VCaP (cell line): ENCODE measurements at regions not wholly inside any gene's neighbourhood (a gene's known extent, or its start where the extent isn't known, plus 50 kb on each side); places are given as distances from the start of the nearest gene placed in this dataset.

Experiments used
- H3K27ac ChIP-seq: fragments of 450-650 bp; 2 replicates; pipeline ENCODE4 v1.5.1; 2017
- TF ChIP-seq, protein P1 (sequence below): fragments of 450-650 bp; conservative IDR thresholded peaks from 2 replicates; pipeline ENCODE4 v1.5.1; 2017; ENCODE audit warnings: mild to moderate bottlenecking, moderate library complexity

DNA sequence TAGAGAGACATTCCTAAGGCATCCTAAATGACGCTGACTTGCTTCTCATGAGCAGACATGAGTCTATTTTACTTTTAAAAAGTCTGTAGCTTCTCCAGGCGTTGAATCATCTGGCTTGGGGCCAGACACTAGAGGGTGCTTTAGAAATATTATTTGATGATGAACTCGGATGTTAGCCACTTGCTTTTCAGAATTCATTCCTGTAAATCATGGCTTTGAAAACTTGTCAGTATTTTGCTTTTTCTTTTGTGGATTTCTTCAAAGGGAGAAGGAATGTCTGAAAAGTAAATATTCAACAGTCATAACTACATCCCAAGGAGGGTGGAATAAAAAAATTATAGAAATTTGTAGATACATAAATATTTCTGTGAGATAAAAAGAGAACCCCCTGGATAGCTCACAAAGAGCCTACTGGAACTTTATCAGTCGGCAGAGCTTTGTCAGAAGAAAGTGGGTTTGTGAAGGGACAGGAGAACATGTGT, 370.8 kb downstream of the OSR1 start:
- TF ChIP-seq, protein P1, sequence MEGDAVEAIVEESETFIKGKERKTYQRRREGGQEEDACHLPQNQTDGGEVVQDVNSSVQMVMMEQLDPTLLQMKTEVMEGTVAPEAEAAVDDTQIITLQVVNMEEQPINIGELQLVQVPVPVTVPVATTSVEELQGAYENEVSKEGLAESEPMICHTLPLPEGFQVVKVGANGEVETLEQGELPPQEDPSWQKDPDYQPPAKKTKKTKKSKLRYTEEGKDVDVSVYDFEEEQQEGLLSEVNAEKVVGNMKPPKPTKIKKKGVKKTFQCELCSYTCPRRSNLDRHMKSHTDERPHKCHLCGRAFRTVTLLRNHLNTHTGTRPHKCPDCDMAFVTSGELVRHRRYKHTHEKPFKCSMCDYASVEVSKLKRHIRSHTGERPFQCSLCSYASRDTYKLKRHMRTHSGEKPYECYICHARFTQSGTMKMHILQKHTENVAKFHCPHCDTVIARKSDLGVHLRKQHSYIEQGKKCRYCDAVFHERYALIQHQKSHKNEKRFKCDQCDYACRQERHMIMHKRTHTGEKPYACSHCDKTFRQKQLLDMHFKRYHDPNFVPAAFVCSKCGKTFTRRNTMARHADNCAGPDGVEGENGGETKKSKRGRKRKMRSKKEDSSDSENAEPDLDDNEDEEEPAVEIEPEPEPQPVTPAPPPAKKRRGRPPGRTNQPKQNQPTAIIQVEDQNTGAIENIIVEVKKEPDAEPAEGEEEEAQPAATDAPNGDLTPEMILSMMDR, result peak; percentile 42
- H3K27ac ChIP-seq, result 0 out of 2 replicates have a peak overlapping the region, but pooled peaks have one; percentile 2

DNA sequence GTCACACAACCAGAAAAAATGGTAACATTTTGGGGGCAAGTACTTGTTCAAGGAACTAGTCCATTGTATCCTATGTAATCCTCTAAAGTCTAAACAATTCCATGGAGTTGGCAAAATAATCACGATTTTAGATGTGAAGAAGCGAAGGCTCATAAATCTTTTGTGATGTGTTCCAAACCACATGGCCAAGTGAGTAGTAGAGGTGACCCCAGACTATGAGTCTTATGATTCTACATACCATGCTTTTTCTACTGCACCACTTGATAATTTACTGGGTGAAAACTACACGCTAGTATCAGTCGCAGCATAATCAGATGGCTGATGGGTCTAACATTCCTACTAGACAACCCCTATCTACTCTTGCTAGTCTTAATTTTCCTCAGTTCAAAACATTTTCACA, 371.4 kb downstream of the OSR1 start:
- no peak overlapping the region for H3K27ac ChIP-seq
- TF ChIP-seq, protein P1, result no peak

DNA sequence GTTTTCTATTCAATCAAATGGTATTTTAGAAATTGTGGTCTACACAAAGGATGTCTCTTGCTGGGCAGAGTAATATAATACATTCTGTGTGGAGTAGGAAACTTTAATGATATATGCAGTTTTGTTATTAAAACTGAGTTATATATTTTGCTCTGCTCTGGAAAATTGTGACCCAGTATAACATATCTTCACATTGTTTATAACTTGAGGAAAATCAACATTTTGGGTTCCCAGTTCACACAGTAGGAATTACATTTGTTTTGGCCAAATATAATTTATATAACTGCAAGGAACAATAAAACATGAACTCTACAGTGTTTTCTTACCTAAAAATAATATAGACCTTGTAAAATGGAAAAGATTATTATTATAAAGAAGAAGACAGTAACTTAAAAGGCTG, 372.4 kb downstream of the OSR1 start:
- H3K27ac ChIP-seq, result peak overlapping the region; percentile 8; the same call in 1 of the 2 replicates
- TF ChIP-seq, protein P1, result no peak

DNA sequence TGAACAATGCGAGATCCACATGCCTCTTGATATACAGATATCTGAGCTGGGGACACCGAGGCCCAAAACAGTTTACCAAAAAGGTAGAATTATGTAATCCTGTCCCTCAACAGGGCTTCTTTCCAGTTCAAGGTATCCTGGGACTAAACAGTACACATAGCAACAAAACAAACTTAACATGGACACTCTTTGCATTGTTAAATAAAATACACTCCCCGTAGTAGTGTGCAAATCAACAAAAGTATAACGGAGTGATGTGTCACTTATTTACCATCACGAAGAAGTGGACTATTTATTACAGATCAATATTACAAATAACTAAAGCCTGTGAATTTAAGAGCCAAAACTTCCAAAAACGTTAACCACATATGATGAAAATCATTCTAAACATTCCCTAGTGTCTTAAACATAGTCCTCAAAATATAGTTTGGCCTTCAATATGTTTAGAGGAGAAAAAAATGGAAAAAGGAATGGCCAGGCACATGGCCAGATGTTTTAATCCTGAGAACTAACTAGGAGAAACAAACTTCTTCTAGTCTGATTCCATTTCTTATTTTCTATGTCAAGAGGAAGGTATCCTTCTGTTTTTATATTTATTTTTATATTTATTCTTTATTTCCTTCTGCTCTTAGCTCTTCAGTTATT, 377.5 kb downstream of the OSR1 start:
- no peak overlapping the region for H3K27ac ChIP-seq
- TF ChIP-seq, protein P1, result no peak

DNA sequence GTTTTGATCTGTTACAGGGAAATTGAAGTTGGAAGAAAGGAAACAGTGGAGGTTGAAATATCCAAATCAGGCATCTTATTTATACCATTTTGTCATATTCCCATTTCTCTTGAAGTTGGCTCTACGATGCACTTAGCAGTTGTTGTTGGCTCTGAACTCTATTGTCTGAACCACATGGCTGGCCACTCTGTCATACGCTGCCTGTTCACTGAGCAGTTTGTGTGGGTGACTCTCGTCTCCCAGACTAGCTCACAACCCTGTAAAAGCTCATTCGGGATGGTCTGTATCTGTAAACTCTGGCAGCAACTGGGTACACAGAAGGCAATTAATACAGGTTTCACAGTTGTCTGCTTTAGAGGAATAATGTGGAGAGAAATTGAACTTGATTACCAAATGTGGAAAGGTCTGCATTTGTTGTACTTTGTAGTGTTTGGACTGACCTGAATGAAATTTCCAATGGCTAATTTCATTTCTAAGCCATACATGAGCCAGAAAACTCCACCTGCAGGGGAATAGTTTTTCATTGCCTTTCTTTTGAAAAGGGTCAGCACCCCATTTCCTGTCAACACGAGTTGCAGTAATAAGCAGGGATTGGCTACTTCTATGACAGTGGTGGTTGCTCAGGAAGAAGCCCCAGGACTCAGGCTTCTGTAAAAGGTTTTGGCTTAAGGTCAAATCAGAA, 378.2 kb downstream of the OSR1 start:
- no peak overlapping the region for H3K27ac ChIP-seq
- TF ChIP-seq, protein P1, result no peak

DNA sequence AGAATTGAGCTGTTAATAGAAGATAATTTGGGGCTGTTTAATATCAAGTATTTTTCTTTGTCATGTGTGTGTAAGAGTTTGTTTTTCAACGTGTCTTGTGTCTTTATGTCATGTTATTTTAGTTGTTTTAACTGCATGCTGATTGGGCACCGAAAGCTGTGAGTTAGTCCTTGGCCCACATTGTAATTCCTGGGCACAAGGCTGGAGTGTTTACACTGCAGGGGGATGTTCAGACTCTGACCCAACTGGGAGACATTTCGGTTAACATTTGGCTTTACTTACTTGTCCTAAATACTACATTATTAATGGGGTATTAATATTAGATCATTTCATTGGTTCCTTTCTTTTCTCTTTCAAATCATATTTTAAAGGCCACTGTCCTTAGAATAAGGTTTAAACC, 381.0 kb downstream of the OSR1 start:
- TF ChIP-seq, protein P1, result no peak

DNA sequence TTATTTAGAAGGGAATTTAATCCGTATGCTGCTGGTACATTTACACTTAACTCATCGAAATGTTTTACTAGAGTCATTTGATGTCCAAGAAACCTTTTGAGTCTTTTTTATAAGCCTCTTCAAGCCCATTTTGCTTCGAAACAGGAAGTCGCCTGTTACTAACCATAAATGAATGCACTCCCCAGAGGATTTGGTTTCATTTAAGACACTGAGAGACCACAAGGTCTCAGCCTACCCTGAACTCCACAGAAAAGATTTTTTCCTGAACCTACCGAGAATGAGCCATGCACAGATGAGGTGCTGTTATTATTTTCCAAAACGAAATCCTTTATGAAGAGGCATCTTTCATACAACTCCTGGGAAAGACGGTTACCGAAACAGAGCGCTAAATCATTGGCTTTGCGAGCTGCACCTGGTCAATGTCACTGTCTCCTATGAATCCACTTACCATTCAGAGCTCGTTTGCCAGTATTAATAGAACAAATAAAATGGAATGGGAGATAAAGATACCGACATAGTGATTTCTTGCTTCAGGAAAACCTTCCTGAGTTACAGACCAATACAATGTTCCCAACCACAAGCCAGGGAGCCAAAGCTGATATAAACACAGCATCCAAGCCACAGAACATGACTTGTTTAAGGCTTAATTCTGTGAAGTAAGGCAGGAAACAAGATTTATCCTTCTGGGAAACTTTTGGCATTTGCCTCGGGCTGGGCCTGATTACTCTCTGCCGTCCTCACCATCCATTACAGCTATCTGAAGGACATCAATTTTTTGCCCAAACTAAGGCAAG, 382.1 kb downstream of the OSR1 start:
- TF ChIP-seq, protein P1, result no peak
- H3K27ac ChIP-seq, result peak overlapping the region; percentile 64

More for the DNA sequence above, 381.0 kb downstream of the OSR1 start:
- no peak overlapping the region for H3K27ac ChIP-seq
